K562 (cell line): ENCODE measurements at regions not wholly inside any gene's neighbourhood (a gene's known extent, or its start where the extent isn't known, plus 50 kb on each side); places are given as distances from the start of the nearest gene placed in this dataset.
A peak's percentile ranks its signal among the peaks of the same experiment; 100 is the strongest.

ENCODE experiments used
- EZH2 ChIP-seq: IDR thresholded peaks from 2 replicates; pipeline ENCODE4 v1.6.1; 2012; ENCODE audit warnings: low read depth, mild to moderate bottlenecking, inconsistent platforms, low read length, borderline replicate concordance
- GATA2 ChIP-seq: sonication (generic); formaldehyde crosslinking; IDR thresholded peaks from 2 replicates; pipeline ENCODE4 v1.4.0; 2020; ENCODE audit warnings: mild to moderate bottlenecking, missing genetic modification reagents
- MAFF ChIP-seq: IDR thresholded peaks from 2 replicates; pipeline ENCODE4 v1.6.1; 2012; ENCODE audit warnings: low read length, improper control_type of control experiment
- NBN ChIP-seq: fragments of 450-650 bp; IDR thresholded peaks from 2 replicates; pipeline ENCODE4 v1.6.1; 2016; ENCODE audit warnings: low read depth, mild to moderate bottlenecking
- RAD21 ChIP-seq, 2 experiments: fragments of 250-450 bp in 1 of 2; fragments of 450-650 bp in 1 of 2; sonication (Bioruptor Pico) in 1 of 2; formaldehyde crosslinking in 1 of 2; IDR thresholded peaks in 1 of 2; conservative IDR thresholded peaks in 1 of 2; 2 replicates each; pipeline versions ENCODE4 v1.4.0 to v1.8.0; 2020 to 2022; ENCODE audit warnings: mild to moderate bottlenecking in 2 of 2, moderate library complexity in 1 of 2
- SOX6 ChIP-seq: fragments of 450-650 bp; IDR thresholded peaks from 2 replicates; pipeline ENCODE4 v1.6.1; 2014; ENCODE audit warnings: mild to moderate bottlenecking
- WHSC1 ChIP-seq: IDR thresholded peaks from one replicate; pipeline ENCODE4 v1.6.1; 2012; ENCODE audit warnings: low read length, control low read depth, inconsistent platforms
- ZNF586 ChIP-seq: fragments of 450-650 bp; formaldehyde crosslinking; conservative IDR thresholded peaks from 2 replicates; pipeline ENCODE4 v1.4.0; 2020; ENCODE audit warnings: mild to moderate bottlenecking, moderate library complexity
- TF ChIP-seq, protein P1 (sequence below), 3 experiments: IDR thresholded peaks in 2 of 3; conservative IDR thresholded peaks in 1 of 3; 2 replicates each; pipeline ENCODE4 v1.5.1; 2011 to 2012; ENCODE audit warnings: low read length in 3 of 3, mild to moderate bottlenecking in 3 of 3, control low read depth in 2 of 3, improper control_type of control experiment in 1 of 3, inconsistent platforms in 1 of 3, low read depth in 1 of 3, mixed read lengths in 1 of 3, moderate library complexity in 1 of 3; ENCODE audit not compliant: insufficient read depth in 2 of 3
- TF ChIP-seq, protein P2 (sequence below): sonication (generic); formaldehyde crosslinking; IDR thresholded peaks from 2 replicates; pipeline ENCODE4 v1.8.0; 2023; ENCODE audit warnings: mild to moderate bottlenecking, missing genetic modification reagents
- TF ChIP-seq, protein P3 (sequence below): sonication (generic); formaldehyde crosslinking; IDR thresholded peaks from 2 replicates; pipeline ENCODE4 v1.8.1; 2022; ENCODE audit warnings: missing genetic modification reagents

DNA sequence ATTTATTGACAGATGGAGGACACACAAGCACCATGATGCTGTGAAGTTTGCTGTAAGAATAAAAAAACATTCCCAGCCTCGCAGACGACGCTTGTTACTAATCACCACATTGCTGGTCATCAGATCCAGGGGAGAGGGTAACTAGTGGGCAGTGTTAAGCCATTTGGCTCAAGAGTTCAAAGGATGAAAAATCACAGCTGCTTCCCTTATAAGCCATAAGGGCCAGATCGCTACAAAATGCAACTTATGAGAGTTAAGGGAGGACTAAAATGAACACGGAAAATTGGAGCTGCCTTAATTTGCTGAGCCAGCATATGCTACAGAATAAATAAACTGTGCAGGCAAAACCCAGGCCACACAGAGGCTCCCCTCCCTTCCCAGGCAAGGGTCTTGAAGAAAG, 522.6 kb downstream of the TDRD15 start:
- TF ChIP-seq MAFF = peak; percentile 38
- TF ChIP-seq ZNF586 = no peak
- TF ChIP-seq, protein P1, sequence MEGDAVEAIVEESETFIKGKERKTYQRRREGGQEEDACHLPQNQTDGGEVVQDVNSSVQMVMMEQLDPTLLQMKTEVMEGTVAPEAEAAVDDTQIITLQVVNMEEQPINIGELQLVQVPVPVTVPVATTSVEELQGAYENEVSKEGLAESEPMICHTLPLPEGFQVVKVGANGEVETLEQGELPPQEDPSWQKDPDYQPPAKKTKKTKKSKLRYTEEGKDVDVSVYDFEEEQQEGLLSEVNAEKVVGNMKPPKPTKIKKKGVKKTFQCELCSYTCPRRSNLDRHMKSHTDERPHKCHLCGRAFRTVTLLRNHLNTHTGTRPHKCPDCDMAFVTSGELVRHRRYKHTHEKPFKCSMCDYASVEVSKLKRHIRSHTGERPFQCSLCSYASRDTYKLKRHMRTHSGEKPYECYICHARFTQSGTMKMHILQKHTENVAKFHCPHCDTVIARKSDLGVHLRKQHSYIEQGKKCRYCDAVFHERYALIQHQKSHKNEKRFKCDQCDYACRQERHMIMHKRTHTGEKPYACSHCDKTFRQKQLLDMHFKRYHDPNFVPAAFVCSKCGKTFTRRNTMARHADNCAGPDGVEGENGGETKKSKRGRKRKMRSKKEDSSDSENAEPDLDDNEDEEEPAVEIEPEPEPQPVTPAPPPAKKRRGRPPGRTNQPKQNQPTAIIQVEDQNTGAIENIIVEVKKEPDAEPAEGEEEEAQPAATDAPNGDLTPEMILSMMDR (IDR thresholded peaks at IDR 0.05 in 2 of 3, conservative IDR thresholded peaks at IDR 0.05 in 1 of 3; ENCODE audit: insufficient read depth in 2 of 3, low read depth in 1 of 3, low read length in 3 of 3) = no peak
- TF ChIP-seq GATA2 (CRISPR knock-in tag) = no peak
- TF ChIP-seq WHSC1 = no peak
- TF ChIP-seq, protein P2, sequence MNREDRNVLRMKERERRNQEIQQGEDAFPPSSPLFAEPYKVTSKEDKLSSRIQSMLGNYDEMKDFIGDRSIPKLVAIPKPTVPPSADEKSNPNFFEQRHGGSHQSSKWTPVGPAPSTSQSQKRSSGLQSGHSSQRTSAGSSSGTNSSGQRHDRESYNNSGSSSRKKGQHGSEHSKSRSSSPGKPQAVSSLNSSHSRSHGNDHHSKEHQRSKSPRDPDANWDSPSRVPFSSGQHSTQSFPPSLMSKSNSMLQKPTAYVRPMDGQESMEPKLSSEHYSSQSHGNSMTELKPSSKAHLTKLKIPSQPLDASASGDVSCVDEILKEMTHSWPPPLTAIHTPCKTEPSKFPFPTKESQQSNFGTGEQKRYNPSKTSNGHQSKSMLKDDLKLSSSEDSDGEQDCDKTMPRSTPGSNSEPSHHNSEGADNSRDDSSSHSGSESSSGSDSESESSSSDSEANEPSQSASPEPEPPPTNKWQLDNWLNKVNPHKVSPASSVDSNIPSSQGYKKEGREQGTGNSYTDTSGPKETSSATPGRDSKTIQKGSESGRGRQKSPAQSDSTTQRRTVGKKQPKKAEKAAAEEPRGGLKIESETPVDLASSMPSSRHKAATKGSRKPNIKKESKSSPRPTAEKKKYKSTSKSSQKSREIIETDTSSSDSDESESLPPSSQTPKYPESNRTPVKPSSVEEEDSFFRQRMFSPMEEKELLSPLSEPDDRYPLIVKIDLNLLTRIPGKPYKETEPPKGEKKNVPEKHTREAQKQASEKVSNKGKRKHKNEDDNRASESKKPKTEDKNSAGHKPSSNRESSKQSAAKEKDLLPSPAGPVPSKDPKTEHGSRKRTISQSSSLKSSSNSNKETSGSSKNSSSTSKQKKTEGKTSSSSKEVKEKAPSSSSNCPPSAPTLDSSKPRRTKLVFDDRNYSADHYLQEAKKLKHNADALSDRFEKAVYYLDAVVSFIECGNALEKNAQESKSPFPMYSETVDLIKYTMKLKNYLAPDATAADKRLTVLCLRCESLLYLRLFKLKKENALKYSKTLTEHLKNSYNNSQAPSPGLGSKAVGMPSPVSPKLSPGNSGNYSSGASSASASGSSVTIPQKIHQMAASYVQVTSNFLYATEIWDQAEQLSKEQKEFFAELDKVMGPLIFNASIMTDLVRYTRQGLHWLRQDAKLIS (CRISPR knock-in tag) = no peak
- TF ChIP-seq NBN = no peak
- TF ChIP-seq, protein P3, sequence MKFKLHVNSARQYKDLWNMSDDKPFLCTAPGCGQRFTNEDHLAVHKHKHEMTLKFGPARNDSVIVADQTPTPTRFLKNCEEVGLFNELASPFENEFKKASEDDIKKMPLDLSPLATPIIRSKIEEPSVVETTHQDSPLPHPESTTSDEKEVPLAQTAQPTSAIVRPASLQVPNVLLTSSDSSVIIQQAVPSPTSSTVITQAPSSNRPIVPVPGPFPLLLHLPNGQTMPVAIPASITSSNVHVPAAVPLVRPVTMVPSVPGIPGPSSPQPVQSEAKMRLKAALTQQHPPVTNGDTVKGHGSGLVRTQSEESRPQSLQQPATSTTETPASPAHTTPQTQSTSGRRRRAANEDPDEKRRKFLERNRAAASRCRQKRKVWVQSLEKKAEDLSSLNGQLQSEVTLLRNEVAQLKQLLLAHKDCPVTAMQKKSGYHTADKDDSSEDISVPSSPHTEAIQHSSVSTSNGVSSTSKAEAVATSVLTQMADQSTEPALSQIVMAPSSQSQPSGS (CRISPR knock-in tag) = no peak
- TF ChIP-seq RAD21 (CRISPR knock-in tag; conservative IDR thresholded peaks at IDR 0.05 in 1 of 2, IDR thresholded peaks at IDR 0.05 in 1 of 2) = no peak
- TF ChIP-seq EZH2 = no peak
- TF ChIP-seq SOX6 = no peak
